Panc1 (cell line): ENCODE measurements at regions not wholly inside any gene's neighbourhood (a gene's known extent, or its start where the extent isn't known, plus 50 kb on each side); places are given as distances from the start of the nearest gene placed in this dataset.

Experiments
- ATAC-seq: fragments of 200-7000 bp; cut with Tn5 transposase; 2 replicates; pipeline ENCODE4 v1.9.1; 2020; ENCODE audit warnings: mild to moderate bottlenecking, moderate library complexity
- BruUV-seq: library from RNA; stranded (reverse); fragments of 400-500 nt; replicated peaks from 2 replicates; lab custom pipeline; 2021; lab: Mats Ljungman, UMichigan
- CTCF ChIA-PET: fragments of 300-600 bp; sonication (Branson Sonifier 250); formaldehyde crosslinking; loops from one replicate; lab custom pipeline; 2022; ENCODE audit warnings: antibody characterized with exemption; lab: Charles Lee
- POLR2A ChIA-PET: fragments of 300-600 bp; sonication (Branson Sonifier 250); formaldehyde crosslinking; loops from one replicate; lab custom pipeline; 2022; ENCODE audit warnings: antibody characterized with exemption; lab: Charles Lee
- DNase-seq: peaks from one replicate; pipeline ENCODE4 v3.0.0-alpha.2; 2010; ENCODE audit warnings: low read depth, low spot score
- H3K27ac ChIP-seq: 2 replicates; pipeline ENCODE4 v1.5.1; 2011; ENCODE audit warnings: mild to moderate bottlenecking, low read length, inconsistent platforms
- H3K27me3 ChIP-seq: fragments of 200-500 bp; sonication (Bioruptor generic); 2 replicates; pipeline ENCODE4 v1.6.0; 2014; ENCODE audit warnings: low read length, inconsistent platforms; ENCODE audit not compliant: control insufficient read depth, insufficient read depth
- H3K36me3 ChIP-seq: fragments of 200-500 bp; sonication (Bioruptor generic); 2 replicates; pipeline ENCODE4 v1.5.1; 2014; ENCODE audit warnings: inconsistent platforms, mild to moderate bottlenecking, low read length, moderate library complexity; ENCODE audit not compliant: control insufficient read depth, insufficient read depth
- H3K4me1 ChIP-seq: 2 replicates; pipeline ENCODE4 v1.5.1; 2011; ENCODE audit warnings: inconsistent platforms, mild to moderate bottlenecking, low read length, moderate library complexity; ENCODE audit not compliant: control insufficient read depth, insufficient read depth
- H3K4me3 ChIP-seq, 2 experiments: 2 replicates each; pipeline ENCODE4 v1.5.1; 2011 to 2012; ENCODE audit warnings: low read depth in 2 of 2, low read length in 2 of 2, mild to moderate bottlenecking in 2 of 2, inconsistent platforms in 1 of 2, moderate library complexity in 1 of 2
- H3K9me3 ChIP-seq: fragments of 200-500 bp; sonication (Bioruptor generic); 2 replicates; pipeline ENCODE4 v1.5.1; 2014; ENCODE audit warnings: low read depth, mild to moderate bottlenecking, inconsistent platforms, low read length, moderate library complexity; ENCODE audit not compliant: control insufficient read depth, insufficient read depth
- CTCF ChIP-seq: fragments of 450-650 bp; IDR thresholded peaks from 2 replicates; pipeline ENCODE4 v1.5.1; 2017; ENCODE audit warnings: mild to moderate bottlenecking
- POLR2AphosphoS5 ChIP-seq: IDR thresholded peaks from 2 replicates; pipeline ENCODE4 v1.6.1; 2012; ENCODE audit warnings: mild to moderate bottlenecking, low read depth, low read length, moderate library complexity
- REST ChIP-seq, 2 experiments: IDR thresholded peaks; 2 replicates each; pipeline ENCODE4 v1.6.1; 2011 to 2012; ENCODE audit warnings: low read depth in 2 of 2, control low read depth in 1 of 2, low read length in 1 of 2, mild to moderate bottlenecking in 1 of 2, moderate library complexity in 1 of 2; ENCODE audit not compliant: insufficient read depth in 1 of 2
- SIN3A ChIP-seq: IDR thresholded peaks from 2 replicates; pipeline ENCODE4 v1.6.1; 2012; ENCODE audit warnings: low read depth, mild to moderate bottlenecking, low read length, moderate library complexity, borderline replicate concordance; ENCODE audit not compliant: insufficient read depth
- TCF7L2 ChIP-seq: IDR thresholded peaks from 2 replicates; pipeline ENCODE4 v1.6.1; 2011; ENCODE audit warnings: mild to moderate bottlenecking, low read depth, low read length, inconsistent platforms
- in situ Hi-C: cut with HindIII; loops from 2 replicates; pipeline ENCODE4 v1.10.0; 2016; ENCODE audit warnings: low sequenced_read_pairs, low pct_unique_long_range_greater_than_20kb
- intact Hi-C: fragments of 100-400 bp; cut with micrococcal nuclease; formaldehyde crosslinking; loops from one replicate; pipeline ENCODE4 v1.10.0; 2022; ENCODE audit not compliant: unreplicated experiment

- DNase-seq (no peak), ATAC-seq (no peak)
- no TSS peak for BruUV-seq
- Histone ChIP-seq H3K36me3 (no peaks in the 10 kb centered on the region), H3K9me3 (no peaks in the 10 kb centered on the region), H3K4me1 (no peaks in the 10 kb centered on the region), H3K27ac (no peak overlapping the region), H3K27me3 (no peaks in the 10 kb centered on the region), H3K4me3 (no peak overlapping the region)
- intact Hi-C loops, result no loop called here
- TF ChIP-seq TCF7L2 (no peak), REST (IDR thresholded peaks at IDR 0.05; ENCODE audit: insufficient read depth in 1 of 2, low read depth in 2 of 2, low read length in 1 of 2) (no peak), POLR2AphosphoS5 (no peak), CTCF (no peak)
- ChIA-PET CTCF (no interaction called here), POLR2A (no interaction called here)
- in situ Hi-C loops, result no loop called here
Observed at GRCh38 chr1:187226396-187226795, 397.6 kb downstream of the PLA2G4A start.

- BruUV-seq, result no TSS peak
- TF ChIP-seq TCF7L2 (no peak), POLR2AphosphoS5 (no peak), SIN3A (no peak), REST (IDR thresholded peaks at IDR 0.05; ENCODE audit: insufficient read depth in 1 of 2, low read depth in 2 of 2, low read length in 1 of 2) (no peak), CTCF (no peak)
- no peaks in the 10 kb centered on the region for H3K4me1 ChIP-seq
- no peak overlapping the region for H3K27ac ChIP-seq
- no peak overlapping the region for H3K4me3 ChIP-seq
- in situ Hi-C loops (no loop called here), intact Hi-C loops (no loop called here)
- ATAC-seq (no peak), DNase-seq (no peak)
- CTCF ChIA-PET, result no interaction called here
- no peaks in the 10 kb centered on the region for H3K27me3 ChIP-seq
- POLR2A ChIA-PET, result no interaction called here
- no peaks in the 10 kb centered on the region for H3K9me3 ChIP-seq
- no peaks in the 10 kb centered on the region for H3K36me3 ChIP-seq
Observed at GRCh38 chr1:187228790-187229189, 400.0 kb downstream of the PLA2G4A start.
